ENCODE measurements at regions not wholly inside any gene's neighbourhood (a gene's known extent, or its start where the extent isn't known, plus 50 kb on each side); places are given as distances from the start of the nearest gene placed in this dataset.

GRCh38 chr7:137146552-137147337 is 196.8 kb downstream of the PTN start:
- TF ChIP-seq CTCF (IDR thresholded peaks at IDR 0.05) (no peak), POLR2A (IDR thresholded peaks at IDR 0.05) (no peak)

All from lower leg skin (tissue), 3 donors.